ACC112 (cell line): ENCODE measurements at regions not wholly inside any gene's neighbourhood (a gene's known extent, or its start where the extent isn't known, plus 50 kb on each side); places are given as distances from the start of the nearest gene placed in this dataset.
"Not testable (repeated sequence)": the region's sequence is repeated elsewhere in the genome, so short reads cannot be mapped to it uniquely, and the experiment has no call there.

Source experiments
- H2AFZ ChIP-seq: fragments of 200-600 bp; sonication (generic); one replicate; pipeline ENCODE4 v1.6.0; 2017; ENCODE audit warnings: antibody characterized with exemption, low read length; ENCODE audit not compliant: unreplicated experiment
- H3K27ac ChIP-seq: fragments of 200-600 bp; sonication (generic); 2 replicates; pipeline ENCODE4 v1.5.1; 2014; ENCODE audit warnings: low read depth, mild to moderate bottlenecking, antibody characterized with exemption, low read length, moderate library complexity
- H3K27me3 ChIP-seq: fragments of 200-600 bp; sonication (generic); 2 replicates; pipeline ENCODE4 v1.6.1; 2014; ENCODE audit warnings: mild to moderate bottlenecking, antibody characterized with exemption, low read length, moderate library complexity, mixed read lengths; ENCODE audit not compliant: insufficient read depth
- H3K36me3 ChIP-seq: fragments of 200-600 bp; sonication (generic); 2 replicates; pipeline ENCODE4 v1.6.1; 2016; ENCODE audit warnings: mild to moderate bottlenecking, antibody characterized with exemption, low read length, moderate library complexity, mixed read lengths; ENCODE audit not compliant: insufficient read depth
- H3K4me1 ChIP-seq: fragments of 200-600 bp; sonication (generic); one replicate; pipeline ENCODE4 v1.6.1; 2016; ENCODE audit warnings: low read length, mixed read lengths; ENCODE audit not compliant: insufficient read depth, unreplicated experiment, control insufficient read depth
- H3K4me3 ChIP-seq: fragments of 200-600 bp; sonication (generic); 2 replicates; pipeline ENCODE4 v1.5.1; 2014; ENCODE audit warnings: mild to moderate bottlenecking, low read depth, low read length
- H3K79me2 ChIP-seq: fragments of 200-600 bp; sonication (generic); one replicate; pipeline ENCODE4 v1.6.0; 2016; ENCODE audit warnings: low read length; ENCODE audit not compliant: control insufficient read depth, unreplicated experiment, insufficient read depth

- Histone ChIP-seq H3K4me1 (no peaks in the 10 kb centered on the region), H2AFZ (no peak overlapping the region), H3K4me3 (no peak overlapping the region), H3K27ac (no peak overlapping the region), H3K36me3 (no peaks in the 10 kb centered on the region), H3K79me2 (no peaks in the 10 kb centered on the region), H3K27me3 (no peaks in the 10 kb centered on the region; the same call in 1 of the 2 replicates)
Measured at GRCh38 chr19:30105727-30106126, 163.7 kb downstream of the URI1 start.

- H3K79me2 ChIP-seq = no peaks in the 10 kb centered on the region
- no peak overlapping the region for H3K27ac ChIP-seq
- H3K36me3 ChIP-seq = no peaks in the 10 kb centered on the region
- no peaks in the 10 kb centered on the region for H3K4me1 ChIP-seq
- H2AFZ ChIP-seq = no peak overlapping the region
- H3K27me3 ChIP-seq = no peaks in the 10 kb centered on the region; the same call in 1 of the 2 replicates
- no peak overlapping the region for H3K4me3 ChIP-seq
Measured at GRCh38 chr19:30106417-30107095, 164.5 kb downstream of the URI1 start.

GRCh38 chr19:30107251-30107650 is 165.2 kb downstream of the URI1 start:
- no peaks in the 10 kb centered on the region for H3K36me3 ChIP-seq

GRCh38 chr19:30109565-30109964 is 167.5 kb downstream of the URI1 start:
- Histone ChIP-seq H3K4me1 (no peaks in the 10 kb centered on the region), H3K79me2 (no peaks in the 10 kb centered on the region), H3K4me3 (no peak overlapping the region), H3K36me3 (no peaks in the 10 kb centered on the region), H3K27ac (no peak overlapping the region), H3K27me3 (no peaks in the 10 kb centered on the region; the same call in 1 of the 2 replicates), H2AFZ (no peak overlapping the region)

More at GRCh38 chr19:30107251-30107650, 165.2 kb downstream of the URI1 start:
- no peak overlapping the region for H2AFZ ChIP-seq
- H3K27ac ChIP-seq = no peak overlapping the region
- no peaks in the 10 kb centered on the region for H3K79me2 ChIP-seq
- no peaks in the 10 kb centered on the region for H3K4me1 ChIP-seq
- no peak overlapping the region for H3K4me3 ChIP-seq
- H3K27me3 ChIP-seq = no peaks in the 10 kb centered on the region; the same call in 1 of the 2 replicates

- Histone ChIP-seq H3K27me3 (no peaks in the 10 kb centered on the region; the same call in 1 of the 2 replicates), H3K4me1 (no peaks in the 10 kb centered on the region), H3K36me3 (no peaks in the 10 kb centered on the region), H3K4me3 (no peak overlapping the region), H2AFZ (no peak overlapping the region), H3K27ac (no peak overlapping the region), H3K79me2 (no peaks in the 10 kb centered on the region)
Measured at GRCh38 chr19:30111021-30111855, 169.2 kb downstream of the URI1 start.

- Histone ChIP-seq H3K27me3 (no peaks in the 10 kb centered on the region; the same call in 1 of the 2 replicates), H3K4me1 (no peaks in the 10 kb centered on the region), H3K4me3 (no peak overlapping the region), H3K36me3 (no peaks in the 10 kb centered on the region), H3K79me2 (no peaks in the 10 kb centered on the region), H2AFZ (no peak overlapping the region), H3K27ac (no peak overlapping the region)
Measured at GRCh38 chr19:30112171-30112570, 170.1 kb downstream of the URI1 start.

- Histone ChIP-seq H3K79me2 (no peaks in the 10 kb centered on the region), H3K36me3 (no peaks in the 10 kb centered on the region), H3K27ac (no peak overlapping the region), H3K27me3 (no peaks in the 10 kb centered on the region; the same call in 1 of the 2 replicates), H2AFZ (no peak overlapping the region), H3K4me1 (no peaks in the 10 kb centered on the region), H3K4me3 (no peak overlapping the region)
Measured at GRCh38 chr19:30112666-30113065, 170.6 kb downstream of the URI1 start.

- Histone ChIP-seq H3K4me1 (no peaks in the 10 kb centered on the region), H3K36me3 (no peaks in the 10 kb centered on the region), H3K79me2 (no peaks in the 10 kb centered on the region), H3K4me3 (no peak overlapping the region), H2AFZ (no peak overlapping the region), H3K27me3 (no peaks in the 10 kb centered on the region; the same call in 1 of the 2 replicates), H3K27ac (no peak overlapping the region)
Measured at GRCh38 chr19:30113186-30113585, 171.1 kb downstream of the URI1 start.

- not testable (repeated sequence) for H3K36me3 ChIP-seq, H3K79me2 ChIP-seq, H2AFZ ChIP-seq, H3K4me3 ChIP-seq, H3K27me3 ChIP-seq, H3K27ac ChIP-seq, H3K4me1 ChIP-seq
Measured at GRCh38 chr19:30114095-30114494, 172.1 kb downstream of the URI1 start.

- H3K79me2 ChIP-seq = no peaks in the 10 kb centered on the region
- no peaks in the 10 kb centered on the region for H3K4me1 ChIP-seq
- no peaks in the 10 kb centered on the region for H3K27me3 ChIP-seq
- H3K27ac ChIP-seq = no peak overlapping the region
- no peaks in the 10 kb centered on the region for H3K36me3 ChIP-seq
- no peak overlapping the region for H3K4me3 ChIP-seq
- H2AFZ ChIP-seq = no peak overlapping the region
Measured at GRCh38 chr19:30115947-30116346, 173.9 kb downstream of the URI1 start.

- Histone ChIP-seq H3K79me2 (no peaks in the 10 kb centered on the region), H3K4me3 (no peak overlapping the region), H3K36me3 (no peaks in the 10 kb centered on the region), H3K27ac (no peak overlapping the region), H3K27me3 (no peaks in the 10 kb centered on the region), H3K4me1 (no peaks in the 10 kb centered on the region), H2AFZ (no peak overlapping the region)
Measured at GRCh38 chr19:30116530-30116929, 174.5 kb downstream of the URI1 start.
